GM23248 (cell line): ENCODE measurements at regions not wholly inside any gene's neighbourhood (a gene's known extent, or its start where the extent isn't known, plus 50 kb on each side); places are given as distances from the start of the nearest gene placed in this dataset.

ENCODE experiments used
- EZH2 ChIP-seq: fragments of 200-600 bp; sonication (generic); IDR thresholded peaks from 2 replicates; pipeline ENCODE4 v1.6.1; 2018; ENCODE audit warnings: antibody characterized with exemption, mild to moderate bottlenecking; ENCODE audit not compliant: insufficient read depth, poor library complexity, severe bottlenecking
- EZH2phosphoT487 ChIP-seq: fragments of 200-600 bp; sonication (generic); IDR thresholded peaks from 2 replicates; pipeline ENCODE4 v1.6.1; 2018; ENCODE audit warnings: antibody characterized with exemption, moderate library complexity, mild to moderate bottlenecking, low read depth; ENCODE audit not compliant: insufficient read depth

- TF ChIP-seq EZH2, result no peak
- no peak for TF ChIP-seq EZH2phosphoT487
These were observed 154.6 kb downstream of the OLFM1 start for GRCh38 chr9:135242049-135242396.
